Spleen (tissue), 11 donors: ENCODE measurements at regions not wholly inside any gene's neighbourhood (a gene's known extent, or its start where the extent isn't known, plus 50 kb on each side); places are given as distances from the start of the nearest gene placed in this dataset.

Source experiments
- DNase-seq: peaks from one replicate; pipeline ENCODE4 v3.0.0-alpha.2; 2020
- H3K27ac ChIP-seq, 8 donors: fragments of 200-600 bp; sonication (generic) in 7 of 8; 1 replicate in 4 of 8; 2 replicates in 4 of 8; pipeline versions ENCODE4 v1.5.0 to v1.8.0; 2016 to 2021; ENCODE audit warnings: inconsistent platforms in 4 of 8, mild to moderate bottlenecking in 4 of 8, moderate library complexity in 1 of 8
- H3K27me3 ChIP-seq, 7 donors: fragments of 200-600 bp; sonication (generic) in 6 of 7; replicated peaks in 1 of 7; 1 replicate in 4 of 7; 2 replicates in 3 of 7; pipeline versions ENCODE4 v1.5.0 to v1.8.0; 2016 to 2021; ENCODE audit warnings: inconsistent platforms in 3 of 7, mild to moderate bottlenecking in 1 of 7
- H3K36me3 ChIP-seq, 6 donors: fragments of 200-600 bp; sonication (generic) in 5 of 6; 1 replicate in 4 of 6; 2 replicates in 2 of 6; pipeline versions ENCODE4 v1.5.0 to v1.8.0; 2016 to 2021; ENCODE audit warnings: inconsistent platforms in 2 of 6
- H3K4me1 ChIP-seq, 6 donors: fragments of 200-600 bp; sonication (generic) in 5 of 6; 1 replicate in 3 of 6; 2 replicates in 3 of 6; pipeline versions ENCODE4 v1.5.0 to v1.8.0; 2016 to 2021; ENCODE audit warnings: inconsistent platforms in 3 of 6
- H3K4me3 ChIP-seq, 8 donors: fragments of 200-600 bp; sonication (generic) in 7 of 8; 1 replicate in 4 of 8; 2 replicates in 4 of 8; pipeline versions ENCODE4 v1.5.0 to v1.8.0; 2016 to 2021; ENCODE audit warnings: inconsistent platforms in 4 of 8, mild to moderate bottlenecking in 4 of 8, moderate library complexity in 2 of 8
- H3K9me3 ChIP-seq, 8 donors: fragments of 200-600 bp; sonication (generic) in 7 of 8; 1 replicate in 4 of 8; 2 replicates in 4 of 8; pipeline versions ENCODE4 v1.5.0 to v1.8.0; 2016 to 2021; ENCODE audit warnings: inconsistent platforms in 4 of 8
- CTCF ChIP-seq, 11 experiments: fragments of 200-600 bp in 7 of 11; fragments of 450-650 bp in 4 of 11; sonication (generic) in 4 of 11; IDR thresholded peaks in 8 of 11; conservative IDR thresholded peaks in 3 of 11; 1 replicate in 7 of 11; 2 replicates in 4 of 11; pipeline versions ENCODE4 v1.4.0 to v1.8.0; 2016 to 2021; ENCODE audit warnings: antibody characterized with exemption in 11 of 11, inconsistent platforms in 4 of 11, mild to moderate bottlenecking in 1 of 11
- POLR2A ChIP-seq, 3 donors: fragments of 450-650 bp; IDR thresholded peaks; one replicate each; pipeline ENCODE4 v1.5.1; 2017; ENCODE audit warnings: antibody characterized with exemption in 3 of 3, mild to moderate bottlenecking in 1 of 3
- POLR2AphosphoS5 ChIP-seq, 3 donors: sonication (generic); formaldehyde crosslinking; IDR thresholded peaks; one replicate each; pipeline ENCODE4 v1.5.1; 2017; ENCODE audit warnings: antibody characterized with exemption in 3 of 3
- WGBS, 5 donors: extraction: QIAGEN DNeasy Blood & Tissue Kit in 3 of 5; methylation state at CpG; one replicate each; pipeline versions ENCODE4 v1.1.5 to v1.1.7; 2013 to 2018; 5-methylcytosine and 5-hydroxymethylcytosine counted together
- intact Hi-C: fragments of 100-400 bp; cut with DNase I; formaldehyde crosslinking; loops from one replicate; pipeline ENCODE4 v1.15.0; 2023; ENCODE audit warnings: low total_unique reads
- donor health status: healthy with polysubstance abuse.
- donor health status: DM: no; HTN: no; CAD: no; lungs with moderate emphysema.
- donor health status: DM: no; HTN: no; CAD: no.
- donor health status: Bipolar disorder and iron deficiency.
- donor health status: healthy.
- donor health status: DM: no; HTN: no; CAD: no.
- donor health status: DM: yes; HTN: yes; CAD: no.

- Histone ChIP-seq H3K9me3 (no peaks in the 10 kb centered on the region), H3K27ac (no peak overlapping the region), H3K4me3 (no peak overlapping the region), H3K27me3 (no peaks in the 10 kb centered on the region), H3K4me1 (no peaks in the 10 kb centered on the region), H3K36me3 (no peaks in the 10 kb centered on the region)
- intact Hi-C loops = no loop called here
- DNase-seq = no peak
- 8 to 19% (median 12%) methylated on average over 3 of the region's 3 CpGs for WGBS, 5 donors
- no peak for TF ChIP-seq POLR2A (IDR thresholded peaks at IDR 0.05)
- no peak for TF ChIP-seq CTCF (IDR thresholded peaks at IDR 0.05 in 8 of 11, conservative IDR thresholded peaks at IDR 0.05 in 3 of 11)
- TF ChIP-seq POLR2AphosphoS5 (IDR thresholded peaks at IDR 0.05) = no peak
Measured at GRCh38 chr5:129377504-129377903, 82.6 kb upstream of the ADAMTS19 start.

DNA sequence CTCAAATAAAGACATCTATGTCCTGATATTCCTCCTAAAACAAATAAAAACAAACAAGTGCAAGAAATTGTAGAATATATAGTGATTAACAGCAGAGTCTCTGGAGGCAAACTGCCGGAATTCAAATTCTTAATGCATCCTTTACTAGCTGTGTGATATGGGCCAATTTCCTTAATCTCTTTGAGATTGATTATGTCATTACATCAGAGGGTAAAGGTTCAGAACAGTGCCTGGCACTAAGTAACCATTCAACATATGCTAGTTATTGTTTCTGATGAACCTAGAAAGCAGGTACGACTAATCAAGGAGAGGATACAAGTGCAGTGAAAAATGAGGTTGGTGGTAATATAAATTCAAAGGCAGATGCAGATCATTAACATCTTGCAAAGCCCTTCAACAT lies 81.1 kb upstream of the ADAMTS19 start:
- Histone ChIP-seq H3K4me3 (no peak overlapping the region), H3K4me1 (no peaks in the 10 kb centered on the region), H3K9me3 (no peaks in the 10 kb centered on the region), H3K36me3 (no peaks in the 10 kb centered on the region), H3K27ac (no peak overlapping the region), H3K27me3 (no peaks in the 10 kb centered on the region)
- intact Hi-C loops = no loop called here
- DNase-seq = no peak
- WGBS, 5 donors = 82 to 93% (median 93%) methylated on average over 2 of the region's 2 CpGs
- no peak for TF ChIP-seq CTCF (IDR thresholded peaks at IDR 0.05 in 8 of 11, conservative IDR thresholded peaks at IDR 0.05 in 3 of 11)
- no peak for TF ChIP-seq POLR2A (IDR thresholded peaks at IDR 0.05)
- TF ChIP-seq POLR2AphosphoS5 (IDR thresholded peaks at IDR 0.05) = no peak

GRCh38 chr5:129379406-129379805 lies 80.7 kb upstream of the ADAMTS19 start:
- Histone ChIP-seq H3K27me3 (no peaks in the 10 kb centered on the region), H3K4me1 (no peaks in the 10 kb centered on the region), H3K36me3 (no peaks in the 10 kb centered on the region), H3K4me3 (no peak overlapping the region), H3K27ac (no peak overlapping the region), H3K9me3 (no peaks in the 10 kb centered on the region)
- DNase-seq = no peak
- 67 to 76% (median 71%) methylated on average over 4 of the region's 4 CpGs for WGBS, 5 donors
- TF ChIP-seq CTCF (IDR thresholded peaks at IDR 0.05 in 8 of 11, conservative IDR thresholded peaks at IDR 0.05 in 3 of 11) (no peak), POLR2AphosphoS5 (IDR thresholded peaks at IDR 0.05) (no peak), POLR2A (IDR thresholded peaks at IDR 0.05) (no peak)
- intact Hi-C loops = no loop called here

- Histone ChIP-seq H3K4me3 (no peak overlapping the region), H3K36me3 (no peaks in the 10 kb centered on the region), H3K4me1 (no peaks in the 10 kb centered on the region), H3K27ac (no peak overlapping the region), H3K9me3 (no peaks in the 10 kb centered on the region), H3K27me3 (no peaks in the 10 kb centered on the region)
- no peak for DNase-seq
- TF ChIP-seq POLR2A (IDR thresholded peaks at IDR 0.05) = no peak
- TF ChIP-seq CTCF (IDR thresholded peaks at IDR 0.05 in 8 of 11, conservative IDR thresholded peaks at IDR 0.05 in 3 of 11) = no peak
- TF ChIP-seq POLR2AphosphoS5 (IDR thresholded peaks at IDR 0.05) = no peak
- intact Hi-C loops = no loop called here
- WGBS, 5 donors = 49 to 73% (median 64%) methylated on average over 1 of the region's 1 CpG
Measured at GRCh38 chr5:129382921-129383672, 77.0 kb upstream of the ADAMTS19 start.
